PC-3 (cell line): ENCODE measurements at regions not wholly inside any gene's neighbourhood (a gene's known extent, or its start where the extent isn't known, plus 50 kb on each side); places are given as distances from the start of the nearest gene placed in this dataset.
A peak's percentile ranks its signal among the peaks of the same experiment; 100 is the strongest.

Source experiments
- ATAC-seq: fragments of 200-7000 bp; cut with Tn5 transposase; 2 replicates; pipeline ENCODE4 v1.9.1; 2020; ENCODE audit warnings: mild to moderate bottlenecking, moderate library complexity
- BruUV-seq: library from RNA; stranded (reverse); fragments of 400-500 nt; replicated peaks from 2 replicates; lab custom pipeline; 2021; lab: Mats Ljungman, UMichigan
- CTCF ChIA-PET: fragments of 300-600 bp; sonication (Branson Sonifier 250); formaldehyde crosslinking; loops from one replicate; lab custom pipeline; 2022; ENCODE audit warnings: antibody characterized with exemption; lab: Charles Lee
- POLR2A ChIA-PET: fragments of 300-600 bp; sonication (Branson Sonifier 250); formaldehyde crosslinking; loops from one replicate; lab custom pipeline; 2022; ENCODE audit warnings: antibody characterized with exemption; ENCODE audit not compliant: unreplicated experiment; lab: Charles Lee
- DNase-seq: peaks from one replicate; pipeline ENCODE4 v3.0.0-alpha.2; 2015
- H2AFZ ChIP-seq: fragments of 300-600 bp; sonication (generic); 2 replicates; pipeline ENCODE4 v1.6.0; 2016; ENCODE audit warnings: antibody characterized with exemption, low read length
- H3F3A ChIP-seq: fragments of 300-600 bp; sonication (generic); one replicate; pipeline ENCODE4 v1.6.0; 2017; ENCODE audit warnings: antibody characterized with exemption, low read length, control low read depth, mild to moderate bottlenecking; ENCODE audit not compliant: unreplicated experiment
- H3K27ac ChIP-seq: fragments of 300-600 bp; sonication (generic); 2 replicates; pipeline ENCODE4 v1.5.1; 2016; ENCODE audit warnings: mild to moderate bottlenecking, low read length
- H3K27me3 ChIP-seq: fragments of 300-600 bp; sonication (generic); 2 replicates; pipeline ENCODE4 v1.6.1; 2016; ENCODE audit warnings: low read length, mixed read lengths
- H3K36me3 ChIP-seq: fragments of 300-600 bp; sonication (generic); 2 replicates; pipeline ENCODE4 v1.6.1; 2016; ENCODE audit warnings: low read depth, mixed run types, low read length, mixed read lengths
- H3K4me1 ChIP-seq: fragments of 300-600 bp; sonication (generic); 2 replicates; pipeline ENCODE4 v1.5.1; 2016; ENCODE audit warnings: low read length; ENCODE audit not compliant: insufficient read depth
- H3K4me2 ChIP-seq: fragments of 300-600 bp; sonication (generic); 2 replicates; pipeline ENCODE4 v1.6.0; 2016; ENCODE audit warnings: low read length
- H3K4me3 ChIP-seq: fragments of 300-600 bp; sonication (generic); 2 replicates; pipeline ENCODE4 v1.5.1; 2016; ENCODE audit warnings: mild to moderate bottlenecking, low read length, mixed read lengths
- H3K79me2 ChIP-seq: fragments of 300-600 bp; sonication (generic); 2 replicates; pipeline ENCODE4 v1.6.1; 2017; ENCODE audit warnings: low read length, mixed read lengths
- H3K9ac ChIP-seq: fragments of 300-600 bp; sonication (generic); 2 replicates; pipeline ENCODE4 v1.6.0; 2016; ENCODE audit warnings: mild to moderate bottlenecking, low read length
- H3K9me2 ChIP-seq: fragments of 300-600 bp; sonication (generic); replicated peaks from 2 replicates; pipeline ENCODE4 v1.6.1; 2016; ENCODE audit warnings: mixed run types, low read length, mixed read lengths
- H3K9me3 ChIP-seq: fragments of 300-600 bp; sonication (generic); 2 replicates; pipeline ENCODE4 v1.6.1; 2016; ENCODE audit warnings: low read length, mixed read lengths
- H4K20me1 ChIP-seq: fragments of 300-600 bp; sonication (generic); 2 replicates; pipeline ENCODE4 v1.6.1; 2016; ENCODE audit warnings: low read length, mixed read lengths
- EZH2 ChIP-seq: fragments of 300-600 bp; sonication (generic); IDR thresholded peaks from one replicate; pipeline ENCODE4 v1.6.1; 2017; ENCODE audit warnings: antibody characterized with exemption, mild to moderate bottlenecking, low read length; ENCODE audit not compliant: unreplicated experiment
- EZH2phosphoT487 ChIP-seq: fragments of 300-600 bp; sonication (generic); IDR thresholded peaks from 2 replicates; pipeline ENCODE4 v1.6.1; 2018; ENCODE audit warnings: mild to moderate bottlenecking, antibody characterized with exemption, low read length, borderline replicate concordance
- intact Hi-C: fragments of 100-400 bp; cut with micrococcal nuclease; formaldehyde crosslinking; loops from 2 replicates; pipeline ENCODE4 v1.9.0; 2023
- TF ChIP-seq, protein P1 (sequence below): fragments of 300-600 bp; sonication (generic); conservative IDR thresholded peaks from 2 replicates; pipeline ENCODE4 v1.5.1; 2017; ENCODE audit warnings: antibody characterized with exemption, low read depth, mild to moderate bottlenecking, low read length

DNA sequence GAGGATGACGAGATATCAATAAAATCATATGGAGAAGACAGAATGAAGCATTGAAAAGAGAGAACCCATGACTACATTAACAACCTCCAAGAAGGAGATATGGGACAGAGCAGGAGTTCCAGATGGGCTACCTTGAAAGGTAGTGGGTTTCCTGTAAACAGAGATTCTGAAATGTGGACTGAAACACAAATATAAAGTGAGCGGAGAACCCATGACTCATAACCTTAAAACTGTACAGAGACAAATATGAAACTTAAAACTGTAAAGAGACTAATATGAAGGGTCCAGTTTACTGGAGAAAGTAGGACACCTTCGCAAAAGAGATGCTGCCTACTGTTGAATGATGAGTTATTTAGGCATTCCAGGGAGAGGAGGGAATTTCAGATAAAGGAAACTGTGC, 383.7 kb downstream of the CAAP1 start:
- H3K27me3 ChIP-seq: peaks cover 22% of the 10 kb centered on the region
- no peaks in the 10 kb centered on the region for H3K79me2 ChIP-seq
- no peak overlapping the region for H3K9ac ChIP-seq
- H4K20me1 ChIP-seq: no peaks in the 10 kb centered on the region
- no TSS peak for BruUV-seq
- no peak overlapping the region for H2AFZ ChIP-seq
- H3K36me3 ChIP-seq: no peaks in the 10 kb centered on the region
- H3K4me1 ChIP-seq: no peaks in the 10 kb centered on the region
- intact Hi-C loops: no loop called here
- H3K4me3 ChIP-seq: no peak overlapping the region
- no peak for ATAC-seq
- H3K9me2 ChIP-seq: no peaks in the 10 kb centered on the region
- no peak for DNase-seq
- ChIA-PET POLR2A (no interaction called here), CTCF (no interaction called here)
- TF ChIP-seq, protein P1, sequence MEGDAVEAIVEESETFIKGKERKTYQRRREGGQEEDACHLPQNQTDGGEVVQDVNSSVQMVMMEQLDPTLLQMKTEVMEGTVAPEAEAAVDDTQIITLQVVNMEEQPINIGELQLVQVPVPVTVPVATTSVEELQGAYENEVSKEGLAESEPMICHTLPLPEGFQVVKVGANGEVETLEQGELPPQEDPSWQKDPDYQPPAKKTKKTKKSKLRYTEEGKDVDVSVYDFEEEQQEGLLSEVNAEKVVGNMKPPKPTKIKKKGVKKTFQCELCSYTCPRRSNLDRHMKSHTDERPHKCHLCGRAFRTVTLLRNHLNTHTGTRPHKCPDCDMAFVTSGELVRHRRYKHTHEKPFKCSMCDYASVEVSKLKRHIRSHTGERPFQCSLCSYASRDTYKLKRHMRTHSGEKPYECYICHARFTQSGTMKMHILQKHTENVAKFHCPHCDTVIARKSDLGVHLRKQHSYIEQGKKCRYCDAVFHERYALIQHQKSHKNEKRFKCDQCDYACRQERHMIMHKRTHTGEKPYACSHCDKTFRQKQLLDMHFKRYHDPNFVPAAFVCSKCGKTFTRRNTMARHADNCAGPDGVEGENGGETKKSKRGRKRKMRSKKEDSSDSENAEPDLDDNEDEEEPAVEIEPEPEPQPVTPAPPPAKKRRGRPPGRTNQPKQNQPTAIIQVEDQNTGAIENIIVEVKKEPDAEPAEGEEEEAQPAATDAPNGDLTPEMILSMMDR: no peak
- TF ChIP-seq EZH2 (no peak), EZH2phosphoT487 (no peak)
- no peaks in the 10 kb centered on the region for H3K9me3 ChIP-seq
- H3K27ac ChIP-seq: no peak overlapping the region
- no peak overlapping the region for H3K4me2 ChIP-seq
- no peaks in the 10 kb centered on the region for H3F3A ChIP-seq

- Histone ChIP-seq H3K9me3 (no peaks in the 10 kb centered on the region), H3K9ac (no peak overlapping the region), H3K36me3 (no peaks in the 10 kb centered on the region), H3K4me1 (no peaks in the 10 kb centered on the region), H3K27me3 (peaks cover 35% of the 10 kb centered on the region), H3K4me2 (no peak overlapping the region), H3K4me3 (no peak overlapping the region), H3K27ac (no peak overlapping the region), H3K9me2 (no peaks in the 10 kb centered on the region), H3K79me2 (no peaks in the 10 kb centered on the region), H2AFZ (no peak overlapping the region), H3F3A (no peaks in the 10 kb centered on the region), H4K20me1 (no peaks in the 10 kb centered on the region)
- intact Hi-C loops: no loop called here
- TF ChIP-seq, protein P1: no peak
- TF ChIP-seq EZH2phosphoT487 (no peak), EZH2 (no peak)
- BruUV-seq: no TSS peak
- peak; percentile 49; the same call in 1 of the 2 replicates for ATAC-seq
- ChIA-PET CTCF (no interaction called here), POLR2A (no interaction called here)
- DNase-seq: no peak
Observed at GRCh38 chr9:26504057-26504456, 388.5 kb downstream of the CAAP1 start.

- no peak overlapping the region for H2AFZ ChIP-seq
- no TSS peak for BruUV-seq
- H3K79me2 ChIP-seq: no peaks in the 10 kb centered on the region
- H3K9ac ChIP-seq: no peak overlapping the region
- ATAC-seq (no peak), DNase-seq (peak; percentile 3)
- TF ChIP-seq, protein P1: 0 out of 2 replicates have a peak, but pooled peaks have one; percentile 10
- no peak for TF ChIP-seq EZH2phosphoT487
- ChIA-PET CTCF (interaction anchor here (0.6 kb wide), 1 partner anchor 154 kb away, joined by 3 read pairs; no protein-coding TSS in a partner anchor), POLR2A (no interaction called here)
- intact Hi-C loops: no loop called here
- no peak overlapping the region for H3K27ac ChIP-seq
- no peaks in the 10 kb centered on the region for H3K9me2 ChIP-seq
- no peaks in the 10 kb centered on the region for H3K9me3 ChIP-seq
- H4K20me1 ChIP-seq: no peaks in the 10 kb centered on the region
- H3K27me3 ChIP-seq: peaks cover 35% of the 10 kb centered on the region
- H3K4me2 ChIP-seq: no peak overlapping the region
- H3F3A ChIP-seq: no peaks in the 10 kb centered on the region
- H3K4me3 ChIP-seq: no peak overlapping the region
- no peaks in the 10 kb centered on the region for H3K36me3 ChIP-seq
- no peaks in the 10 kb centered on the region for H3K4me1 ChIP-seq
Observed at GRCh38 chr9:26502311-26502710, 390.3 kb downstream of the CAAP1 start.
